ENCODE measurements at regions not wholly inside any gene's neighbourhood (a gene's known extent, or its start where the extent isn't known, plus 50 kb on each side); places are given as distances from the start of the nearest gene placed in this dataset.

GRCh38 chr9:28661853-28662252 is 1088.6 kb upstream of the C9orf72 start:
- no peak for TF ChIP-seq CTCF (IDR thresholded peaks at IDR 0.05; ENCODE audit: low read depth, low read length)

DNA sequence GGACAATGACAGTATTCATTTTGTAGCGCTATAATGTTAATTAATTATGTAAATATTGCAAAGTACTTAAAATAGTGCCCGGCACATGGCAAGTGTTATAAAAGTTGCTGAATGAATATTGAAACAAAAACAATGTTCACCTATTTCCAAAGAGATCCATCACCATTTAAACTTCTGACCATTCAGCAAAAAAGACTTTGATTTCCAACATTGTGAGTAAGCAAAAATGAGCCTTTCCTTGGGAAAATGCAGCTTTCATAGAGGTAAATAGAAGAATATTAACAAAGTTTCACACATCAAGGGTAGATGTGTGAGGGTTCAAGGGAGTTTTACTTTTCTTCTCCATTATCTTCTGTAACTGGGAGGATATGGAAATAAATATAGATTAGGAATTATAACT is 1089.4 kb upstream of the C9orf72 start:
- DNase-seq = no peak

More at GRCh38 chr9:28661853-28662252, 1088.6 kb upstream of the C9orf72 start:
- H3K4me3 ChIP-seq (ENCODE audit: low read depth, low read length) = no peak overlapping the region
- H3K27me3 ChIP-seq = no peaks in the 10 kb centered on the region
- no peaks in the 10 kb centered on the region for H3K9me3 ChIP-seq
- DNase-seq = no peak
- no peaks in the 10 kb centered on the region for H3K36me3 ChIP-seq
- peaks cover 3% of the 10 kb centered on the region for H3K4me1 ChIP-seq

DNA sequence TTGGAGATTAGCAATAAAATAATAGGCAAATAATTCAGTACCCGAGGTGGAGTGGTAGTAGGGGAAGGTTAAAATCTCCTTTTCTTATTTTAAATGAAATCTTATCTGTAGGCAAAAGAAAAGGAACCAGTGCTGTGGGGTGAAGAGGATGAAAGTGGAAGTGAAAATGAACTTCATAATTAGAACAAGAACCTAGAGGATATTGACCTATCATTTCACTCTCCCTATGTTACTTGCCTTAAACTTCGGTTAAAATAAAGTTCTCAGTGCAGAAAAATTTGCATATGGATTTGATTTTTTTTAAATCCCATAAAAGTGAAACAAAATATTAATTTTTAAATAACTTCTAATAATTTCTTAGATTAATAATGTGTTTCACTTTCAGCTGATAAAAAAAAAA is 1094.9 kb upstream of the C9orf72 start:
- TF ChIP-seq CTCF (IDR thresholded peaks at IDR 0.05; ENCODE audit: low read depth, low read length) = no peak
- Histone ChIP-seq H3K4me1 (peaks cover 7% of the 10 kb centered on the region), H3K27me3 (no peaks in the 10 kb centered on the region), H3K9me3 (no peaks in the 10 kb centered on the region), H3K36me3 (no peaks in the 10 kb centered on the region), H3K4me3 (ENCODE audit: low read depth, low read length) (no peak overlapping the region)
- DNase-seq = no peak

More for the DNA sequence above, 1089.4 kb upstream of the C9orf72 start:
- no peaks in the 10 kb centered on the region for H3K9me3 ChIP-seq
- H3K4me1 ChIP-seq = no peaks in the 10 kb centered on the region; the same call in 1 of the 2 replicates
- H3K36me3 ChIP-seq = no peaks in the 10 kb centered on the region
- H3K4me3 ChIP-seq (ENCODE audit: low read depth, low read length) = no peak overlapping the region
- no peaks in the 10 kb centered on the region for H3K27me3 ChIP-seq
- TF ChIP-seq CTCF (IDR thresholded peaks at IDR 0.05; ENCODE audit: low read depth, low read length) = no peak

- no peaks in the 10 kb centered on the region for H3K36me3 ChIP-seq
- TF ChIP-seq CTCF (IDR thresholded peaks at IDR 0.05; ENCODE audit: low read depth, low read length) = no peak
These were observed 1097.7 kb upstream of the C9orf72 start for GRCh38 chr9:28671000-28671399.

DNA sequence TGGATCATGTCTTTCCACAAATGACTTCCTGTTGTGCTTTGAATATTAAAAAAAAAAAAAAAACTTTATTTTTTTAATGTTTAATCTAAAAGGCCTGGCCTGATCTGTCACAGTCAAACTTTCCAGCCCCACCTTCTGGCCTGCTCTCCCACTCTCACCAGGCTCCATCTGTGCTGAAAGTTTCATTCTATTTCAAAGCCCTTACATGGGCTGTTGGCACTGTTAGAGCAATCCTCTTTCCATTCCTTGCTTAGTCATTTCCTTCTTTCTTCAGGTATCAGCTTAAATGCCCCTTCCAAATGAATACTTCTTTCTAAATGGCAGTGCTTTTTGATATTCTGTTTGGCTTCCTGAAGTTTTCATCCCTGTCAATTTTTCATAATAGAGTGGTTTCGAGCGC is 1104.8 kb upstream of the C9orf72 start:
- DNase-seq = no peak
- Histone ChIP-seq H3K27me3 (no peaks in the 10 kb centered on the region), H3K4me3 (ENCODE audit: low read depth, low read length) (no peak overlapping the region), H3K36me3 (no peaks in the 10 kb centered on the region), H3K4me1 (no peaks in the 10 kb centered on the region), H3K9me3 (no peaks in the 10 kb centered on the region)
- TF ChIP-seq CTCF (IDR thresholded peaks at IDR 0.05; ENCODE audit: low read depth, low read length) = no peak

More at GRCh38 chr9:28671000-28671399, 1097.7 kb upstream of the C9orf72 start:
- no peak overlapping the region for H3K4me3 ChIP-seq (ENCODE audit: low read depth, low read length)
- H3K27me3 ChIP-seq = no peaks in the 10 kb centered on the region
- no peaks in the 10 kb centered on the region for H3K9me3 ChIP-seq
- no peak for DNase-seq
- H3K4me1 ChIP-seq = peaks cover 7% of the 10 kb centered on the region

GRCh38 chr9:28688172-28688571 is 1114.9 kb upstream of the C9orf72 start:
- TF ChIP-seq CTCF (IDR thresholded peaks at IDR 0.05; ENCODE audit: low read depth, low read length) = no peak
- DNase-seq = no peak
- Histone ChIP-seq H3K36me3 (no peaks in the 10 kb centered on the region), H3K27me3 (no peaks in the 10 kb centered on the region), H3K4me3 (ENCODE audit: low read depth, low read length) (no peak overlapping the region), H3K4me1 (no peaks in the 10 kb centered on the region), H3K9me3 (no peaks in the 10 kb centered on the region)
